C4-2B (cell line): ENCODE measurements at regions not wholly inside any gene's neighbourhood (a gene's known extent, or its start where the extent isn't known, plus 50 kb on each side); places are given as distances from the start of the nearest gene placed in this dataset.

Experiments
- ZFX ChIP-seq: fragments of 450-650 bp; IDR thresholded peaks from 2 replicates; pipeline ENCODE4 v1.6.1; 2017
- TF ChIP-seq, protein P1 (sequence below): fragments of 450-650 bp; conservative IDR thresholded peaks from 2 replicates; pipeline ENCODE4 v1.5.1; 2017; ENCODE audit warnings: mild to moderate bottlenecking

DNA sequence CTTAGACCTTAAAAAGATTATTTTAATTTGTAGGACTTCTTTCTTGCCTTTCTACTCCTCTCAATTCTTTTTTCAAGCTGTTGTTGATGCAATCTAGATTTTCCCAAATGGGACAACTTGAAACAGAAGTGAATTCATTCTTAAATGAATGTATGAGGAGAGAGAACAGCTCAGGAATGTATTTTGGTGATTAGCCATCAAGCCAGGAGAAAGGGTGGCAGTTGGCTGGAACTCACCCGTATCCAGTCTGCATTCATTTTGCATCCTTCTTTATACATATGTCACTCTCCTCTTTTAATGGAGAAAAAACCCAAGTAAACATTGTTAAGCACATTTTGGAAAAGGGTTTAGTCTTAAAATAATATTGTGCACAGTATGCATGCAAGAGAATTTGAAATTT lies 251.3 kb downstream of the REEP3 start:
- TF ChIP-seq, protein P1, sequence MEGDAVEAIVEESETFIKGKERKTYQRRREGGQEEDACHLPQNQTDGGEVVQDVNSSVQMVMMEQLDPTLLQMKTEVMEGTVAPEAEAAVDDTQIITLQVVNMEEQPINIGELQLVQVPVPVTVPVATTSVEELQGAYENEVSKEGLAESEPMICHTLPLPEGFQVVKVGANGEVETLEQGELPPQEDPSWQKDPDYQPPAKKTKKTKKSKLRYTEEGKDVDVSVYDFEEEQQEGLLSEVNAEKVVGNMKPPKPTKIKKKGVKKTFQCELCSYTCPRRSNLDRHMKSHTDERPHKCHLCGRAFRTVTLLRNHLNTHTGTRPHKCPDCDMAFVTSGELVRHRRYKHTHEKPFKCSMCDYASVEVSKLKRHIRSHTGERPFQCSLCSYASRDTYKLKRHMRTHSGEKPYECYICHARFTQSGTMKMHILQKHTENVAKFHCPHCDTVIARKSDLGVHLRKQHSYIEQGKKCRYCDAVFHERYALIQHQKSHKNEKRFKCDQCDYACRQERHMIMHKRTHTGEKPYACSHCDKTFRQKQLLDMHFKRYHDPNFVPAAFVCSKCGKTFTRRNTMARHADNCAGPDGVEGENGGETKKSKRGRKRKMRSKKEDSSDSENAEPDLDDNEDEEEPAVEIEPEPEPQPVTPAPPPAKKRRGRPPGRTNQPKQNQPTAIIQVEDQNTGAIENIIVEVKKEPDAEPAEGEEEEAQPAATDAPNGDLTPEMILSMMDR: no peak
- TF ChIP-seq ZFX: no peak
